K562 (cell line): ENCODE measurements at regions not wholly inside any gene's neighbourhood (a gene's known extent, or its start where the extent isn't known, plus 50 kb on each side); places are given as distances from the start of the nearest gene placed in this dataset.

Experiments
- ADNP ChIP-seq: fragments of 200-800 bp; sonication (Bioruptor generic); IDR thresholded peaks from 2 replicates; pipeline ENCODE4 v1.6.1; 2016; ENCODE audit warnings: missing genetic modification characterization, missing compliant biosample characterization
- ARID4B ChIP-seq: sonication (generic); formaldehyde crosslinking; IDR thresholded peaks from 2 replicates; pipeline ENCODE4 v1.8.0; 2022; ENCODE audit warnings: mild to moderate bottlenecking, missing genetic modification reagents
- ASH1L ChIP-seq: fragments of 450-650 bp; IDR thresholded peaks from 2 replicates; pipeline ENCODE4 v1.6.1; 2018; ENCODE audit warnings: borderline replicate concordance, mild to moderate bottlenecking, low read depth; ENCODE audit not compliant: partially characterized antibody
- EHMT2 ChIP-seq: fragments of 450-650 bp; IDR thresholded peaks from 2 replicates; pipeline ENCODE4 v1.6.1; 2018; ENCODE audit warnings: antibody characterized with exemption
- ETV6 ChIP-seq, 3 experiments: fragments of 150-350 bp in 1 of 3; sonication (generic) in 1 of 3; formaldehyde crosslinking in 1 of 3; IDR thresholded peaks; 2 replicates each; pipeline versions ENCODE4 v1.6.1 to v1.8.0; 2014 to 2022; ENCODE audit warnings: borderline replicate concordance in 2 of 3, low read depth in 2 of 3, antibody characterized with exemption in 1 of 3, low read length in 1 of 3, mild to moderate bottlenecking in 1 of 3, missing genetic modification reagents in 1 of 3
- MIER1 ChIP-seq: fragments of 450-650 bp; IDR thresholded peaks from 2 replicates; pipeline ENCODE4 v1.6.1; 2016; ENCODE audit warnings: antibody characterized with exemption, mild to moderate bottlenecking, low read depth
- OTX1 ChIP-seq: fragments of 450-650 bp; formaldehyde crosslinking; IDR thresholded peaks from 2 replicates; pipeline ENCODE4 v1.4.0; 2022; ENCODE audit warnings: mild to moderate bottlenecking
- RREB1 ChIP-seq: fragments of 250-450 bp; sonication (Bioruptor Pico); IDR thresholded peaks from 2 replicates; pipeline ENCODE4 v1.4.0; 2020
- TCF15 ChIP-seq: fragments of 250-450 bp; sonication (Bioruptor Pico); IDR thresholded peaks from 2 replicates; pipeline ENCODE4 v1.8.0; 2022; ENCODE audit warnings: moderate library complexity, mild to moderate bottlenecking, inconsistent platforms
- ZNF551 ChIP-seq: fragments of 250-450 bp; sonication (Bioruptor Pico); IDR thresholded peaks from 2 replicates; pipeline ENCODE4 v1.5.0; 2021; ENCODE audit warnings: mild to moderate bottlenecking, moderate library complexity
- ZNF609 ChIP-seq: sonication (generic); formaldehyde crosslinking; IDR thresholded peaks from 2 replicates; pipeline ENCODE4 v1.8.1; 2023; ENCODE audit warnings: missing genetic modification reagents, mild to moderate bottlenecking, borderline replicate concordance

GRCh38 chr17:36777118-36777517 lies 160.2 kb upstream of the LHX1 start (continued):
- no peak for TF ChIP-seq ARID4B
- TF ChIP-seq MIER1 = peak; percentile 93
- TF ChIP-seq ZNF551 (CRISPR knock-in tag) = no peak
- TF ChIP-seq ZNF609 = no peak
- no peak for TF ChIP-seq ADNP (tag)
- TF ChIP-seq TCF15 (CRISPR knock-in tag) = no peak
- no peak for TF ChIP-seq ETV6 (IDR thresholded peaks at IDR 0.05; ENCODE audit: borderline replicate concordance in 1 of 2, low read depth in 2 of 2, low read length in 1 of 2)
- no peak for TF ChIP-seq ETV6 (CRISPR knock-in tag; IDR thresholded peaks at IDR 0.05; ENCODE audit: borderline replicate concordance)
- TF ChIP-seq OTX1 = no peak
- no peak for TF ChIP-seq RREB1 (CRISPR knock-in tag)
- no peak for TF ChIP-seq ASH1L
- TF ChIP-seq EHMT2 = peak; percentile 96
